ENCODE measurements at regions not wholly inside any gene's neighbourhood (a gene's known extent, or its start where the extent isn't known, plus 50 kb on each side); places are given as distances from the start of the nearest gene placed in this dataset.

DNA sequence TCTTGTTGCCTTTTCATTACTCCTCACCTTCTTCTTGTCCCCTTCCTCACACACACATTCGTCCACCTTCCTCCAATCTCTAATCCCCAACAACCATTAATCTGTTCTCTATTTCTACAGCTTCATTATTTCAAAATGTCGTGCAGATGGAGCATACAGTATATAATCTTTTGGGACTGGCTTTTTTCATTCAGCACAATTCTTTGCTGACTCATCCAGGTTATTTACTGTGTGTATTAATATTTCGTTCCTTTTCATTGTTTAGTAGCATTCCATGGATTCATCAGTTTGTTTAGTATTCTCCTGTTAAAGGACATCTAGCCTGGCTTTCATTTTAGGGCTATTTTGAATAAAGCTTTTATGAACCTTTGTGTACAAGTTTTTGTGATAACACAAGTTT, 159.3 kb downstream of the PTPN20 start:
- DNase-seq: no peak
- in situ Hi-C loops (cut with HindIII; ENCODE audit: low pct_ligation_motif_present, low sequenced_read_pairs): no loop called here
- Histone ChIP-seq H3K27ac (no peak overlapping the region), H3K27me3 (replicated peaks) (peaks cover 4% of the 10 kb centered on the region), H3K4me3 (ENCODE audit: low read depth, low read length) (no peak overlapping the region), H3K36me3 (replicated peaks) (no peaks in the 10 kb centered on the region)
- no peak for TF ChIP-seq CTCF (IDR thresholded peaks at IDR 0.05; ENCODE audit: low read depth, low read length, missing control alignments)

- H3K4me3 ChIP-seq (ENCODE audit: low read depth, low read length): no peak overlapping the region
- no peak for TF ChIP-seq CTCF (IDR thresholded peaks at IDR 0.05; ENCODE audit: low read depth, low read length, missing control alignments)
- in situ Hi-C loops (cut with HindIII; ENCODE audit: low pct_ligation_motif_present, low sequenced_read_pairs): no loop called here
- no peaks in the 10 kb centered on the region for H3K36me3 ChIP-seq (replicated peaks)
- no peak for DNase-seq
- H3K27ac ChIP-seq: no peak overlapping the region
- peaks cover 4% of the 10 kb centered on the region for H3K27me3 ChIP-seq (replicated peaks)
Measured at GRCh38 chr10:47071891-47072290, 160.7 kb downstream of the PTPN20 start.

DNA sequence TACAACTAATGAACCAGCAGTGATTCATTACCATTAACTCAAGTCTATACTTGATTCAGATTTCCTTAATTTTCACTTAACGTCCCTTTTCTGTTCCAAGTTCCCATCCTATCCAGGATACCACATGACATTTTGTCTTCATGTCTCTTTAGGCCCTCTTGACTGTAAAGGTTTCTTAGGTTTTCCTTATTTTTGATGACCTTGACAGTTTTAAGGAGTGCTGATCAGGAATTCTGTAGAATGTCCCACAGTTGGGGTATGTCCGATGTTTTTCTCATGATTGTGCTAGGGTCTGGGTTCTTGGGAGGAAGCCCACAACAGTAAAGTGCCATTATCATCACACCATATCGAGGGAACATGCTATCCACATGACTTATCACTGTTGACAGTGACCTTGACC, 162.7 kb downstream of the PTPN20 start:
- no peak for TF ChIP-seq CTCF (IDR thresholded peaks at IDR 0.05; ENCODE audit: low read depth, low read length, missing control alignments)
- in situ Hi-C loops (cut with HindIII; ENCODE audit: low pct_ligation_motif_present, low sequenced_read_pairs): no loop called here
- no peak for DNase-seq
- H3K4me3 ChIP-seq (ENCODE audit: low read depth, low read length): no peak overlapping the region
- H3K36me3 ChIP-seq (replicated peaks): no peaks in the 10 kb centered on the region
- peaks cover 4% of the 10 kb centered on the region for H3K27me3 ChIP-seq (replicated peaks)
- no peak overlapping the region for H3K27ac ChIP-seq

DNA sequence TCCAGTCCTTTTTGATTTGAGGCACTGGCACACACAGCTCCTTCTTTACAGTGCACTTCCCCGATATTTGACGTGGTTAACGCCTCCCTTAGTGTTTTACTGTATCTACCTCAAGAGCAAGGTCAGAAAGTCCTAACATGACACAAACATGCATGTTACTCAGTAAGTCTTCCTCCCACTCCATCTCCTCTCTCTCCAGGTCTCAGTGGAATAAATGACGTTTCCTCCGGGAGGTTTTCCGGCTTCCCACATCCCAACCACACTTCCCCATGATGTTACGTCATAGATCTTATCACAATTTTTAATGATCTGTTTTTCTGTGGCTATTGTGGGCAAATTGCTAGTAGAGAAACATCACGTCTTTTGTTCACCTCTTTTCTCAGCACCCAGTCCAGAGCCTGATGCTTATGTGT, 165.7 kb downstream of the PTPN20 start:
- Histone ChIP-seq H3K27ac (no peak overlapping the region), H3K36me3 (replicated peaks) (no peaks in the 10 kb centered on the region), H3K4me3 (ENCODE audit: low read depth, low read length) (no peak overlapping the region), H3K27me3 (replicated peaks) (peaks cover 3% of the 10 kb centered on the region)
- in situ Hi-C loops (cut with HindIII; ENCODE audit: low pct_ligation_motif_present, low sequenced_read_pairs): no loop called here
- no peak for DNase-seq
- TF ChIP-seq CTCF (IDR thresholded peaks at IDR 0.05; ENCODE audit: low read depth, low read length, missing control alignments): no peak

DNA sequence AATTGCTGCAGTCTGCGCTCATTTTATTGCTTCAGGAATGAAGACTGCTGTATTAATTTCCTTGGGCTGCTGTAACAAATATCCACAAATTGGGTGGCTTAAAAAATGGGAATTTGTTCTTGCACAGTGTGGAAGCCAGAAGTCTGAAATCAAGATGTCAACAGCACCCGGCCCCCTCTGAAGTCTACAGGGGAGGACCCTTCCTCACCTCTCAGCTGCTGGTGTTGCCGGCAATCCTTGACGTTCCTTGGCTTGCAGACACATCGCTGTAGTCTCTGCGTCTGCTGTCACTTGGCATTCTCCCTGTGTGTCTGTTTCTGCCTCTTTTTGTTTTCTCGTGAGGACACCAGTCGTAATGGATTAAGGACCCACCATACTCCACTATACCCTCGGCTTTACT, 166.2 kb downstream of the PTPN20 start:
- Histone ChIP-seq H3K4me3 (ENCODE audit: low read depth, low read length) (no peak overlapping the region), H3K36me3 (replicated peaks) (no peaks in the 10 kb centered on the region), H3K27me3 (replicated peaks) (peaks cover 2% of the 10 kb centered on the region), H3K27ac (no peak overlapping the region)
- DNase-seq: no peak
- TF ChIP-seq CTCF (IDR thresholded peaks at IDR 0.05; ENCODE audit: low read depth, low read length, missing control alignments): no peak
- in situ Hi-C loops (cut with HindIII; ENCODE audit: low pct_ligation_motif_present, low sequenced_read_pairs): no loop called here

DNA sequence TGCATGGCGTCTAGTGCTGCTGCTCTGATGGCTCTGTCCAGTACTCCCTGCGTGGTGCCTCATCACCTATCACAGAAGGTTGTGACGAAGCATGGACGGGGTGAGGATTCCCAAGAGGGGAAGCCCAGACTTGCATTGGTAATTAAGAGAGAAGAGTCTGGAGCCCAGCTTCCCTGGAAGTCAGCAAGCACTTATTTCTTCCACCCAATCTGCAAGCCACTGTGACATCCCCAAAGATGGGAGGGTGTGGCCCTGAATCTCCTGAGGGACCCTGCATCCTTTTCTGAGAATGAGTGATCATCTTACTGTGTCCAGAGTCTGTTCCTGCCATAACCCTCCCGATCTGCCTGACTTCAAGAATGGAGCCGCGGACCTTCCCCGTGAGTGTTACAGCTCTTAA, 166.7 kb downstream of the PTPN20 start:
- H3K27ac ChIP-seq: no peak overlapping the region
- no peak overlapping the region for H3K4me3 ChIP-seq (ENCODE audit: low read depth, low read length)
- in situ Hi-C loops (cut with HindIII; ENCODE audit: low pct_ligation_motif_present, low sequenced_read_pairs): no loop called here
- no peaks in the 10 kb centered on the region for H3K36me3 ChIP-seq (replicated peaks)
- TF ChIP-seq CTCF (IDR thresholded peaks at IDR 0.05; ENCODE audit: low read depth, low read length, missing control alignments): no peak
- peaks cover 2% of the 10 kb centered on the region for H3K27me3 ChIP-seq (replicated peaks)
- no peak for DNase-seq

All from brain microvascular endothelial cell (primary cell).